ENCODE measurements at regions not wholly inside any gene's neighbourhood (a gene's known extent, or its start where the extent isn't known, plus 50 kb on each side); places are given as distances from the start of the nearest gene placed in this dataset.

DNA sequence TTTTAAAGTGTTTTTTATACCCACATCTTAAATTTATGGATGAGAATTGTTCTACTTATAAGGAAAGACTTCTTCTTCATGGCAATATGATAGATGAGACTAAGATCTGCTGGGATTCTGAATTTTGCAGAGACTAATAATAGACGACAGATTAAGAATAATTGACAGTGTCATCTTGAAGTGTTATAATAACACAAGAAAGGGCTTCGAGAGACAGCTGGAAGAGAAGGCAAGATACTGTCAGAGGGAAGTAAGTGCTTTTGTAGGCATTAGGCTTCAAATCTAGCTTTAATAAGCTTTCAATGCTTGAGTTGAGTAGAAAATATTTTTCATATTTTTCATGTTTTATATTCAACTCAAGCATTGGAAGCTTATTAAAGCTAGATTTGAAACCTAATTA, 797.6 kb upstream of the PABPC4L start:
- H3K4me2 ChIP-seq = no peak overlapping the region
- no peak overlapping the region for H3K4me3 ChIP-seq
- ATAC-seq = no peak
- ChIA-PET CTCF (interaction anchor here (0.6 kb wide), 1 partner anchor 1474 kb away, joined by 3 read pairs; no protein-coding TSS in a partner anchor), POLR2A (no interaction called here)
- TF ChIP-seq, protein P1, sequence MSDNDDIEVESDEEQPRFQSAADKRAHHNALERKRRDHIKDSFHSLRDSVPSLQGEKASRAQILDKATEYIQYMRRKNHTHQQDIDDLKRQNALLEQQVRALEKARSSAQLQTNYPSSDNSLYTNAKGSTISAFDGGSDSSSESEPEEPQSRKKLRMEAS (IDR thresholded peaks at IDR 0.05) = no peak
- TF ChIP-seq ZC3H11A (IDR thresholded peaks at IDR 0.05) = no peak
- no peak for TF ChIP-seq EHF (CRISPR knock-in tag; IDR thresholded peaks at IDR 0.05)
- no peak for TF ChIP-seq HOXB13 (CRISPR knock-in tag; IDR thresholded peaks at IDR 0.05; ENCODE audit: low read depth)
- no peak for TF ChIP-seq SREBF2 (IDR thresholded peaks at IDR 0.05)
- TF ChIP-seq POLR2A (IDR thresholded peaks at IDR 0.05; ENCODE audit: low read length) = no peak
- TF ChIP-seq MYC (IDR thresholded peaks at IDR 0.05; ENCODE audit: borderline replicate concordance, low read length) = no peak
- no peak for TF ChIP-seq JUN (IDR thresholded peaks at IDR 0.05)
- TF ChIP-seq, protein P2, sequence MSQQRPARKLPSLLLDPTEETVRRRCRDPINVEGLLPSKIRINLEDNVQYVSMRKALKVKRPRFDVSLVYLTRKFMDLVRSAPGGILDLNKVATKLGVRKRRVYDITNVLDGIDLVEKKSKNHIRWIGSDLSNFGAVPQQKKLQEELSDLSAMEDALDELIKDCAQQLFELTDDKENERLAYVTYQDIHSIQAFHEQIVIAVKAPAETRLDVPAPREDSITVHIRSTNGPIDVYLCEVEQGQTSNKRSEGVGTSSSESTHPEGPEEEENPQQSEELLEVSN (IDR thresholded peaks at IDR 0.05; ENCODE audit: borderline replicate concordance, low read depth) = no peak
- TF ChIP-seq CBX2 (IDR thresholded peaks at IDR 0.05; ENCODE audit: borderline replicate concordance, low read depth) = no peak
- no peak for TF ChIP-seq RARB (CRISPR knock-in tag; IDR thresholded peaks at IDR 0.05)
- TF ChIP-seq EHMT2 (IDR thresholded peaks at IDR 0.05; ENCODE audit: low read depth) = no peak
- no peak for TF ChIP-seq NFE2L2 (conservative IDR thresholded peaks at IDR 0.05; ENCODE audit: low read length)
- TF ChIP-seq HDAC2 (IDR thresholded peaks at IDR 0.05) = no peak
- TF ChIP-seq FOXS1 (CRISPR knock-in tag; IDR thresholded peaks at IDR 0.05) = no peak
- no peak for TF ChIP-seq REST (IDR thresholded peaks at IDR 0.05)
- TF ChIP-seq ESRRA (IDR thresholded peaks at IDR 0.05; ENCODE audit: borderline replicate concordance, low read length) = no peak
- TF ChIP-seq RNF2 (IDR thresholded peaks at IDR 0.05; ENCODE audit: borderline replicate concordance, low read depth) = no peak
- no peak for TF ChIP-seq HES2 (IDR thresholded peaks at IDR 0.05)
- no peaks in the 10 kb centered on the region for H3K9me3 ChIP-seq
- DNase-seq (ENCODE audit: low read depth in 1 of 2, low spot score in 1 of 2) = no peak
- no peak for FAIRE-seq
- H3K27ac ChIP-seq = no peak overlapping the region
- 38% methylated on average over 2 of the region's 2 CpGs for WGBS (ENCODE audit: missing lambda C conversion rate)
- no peaks in the 10 kb centered on the region for H3K4me1 ChIP-seq

- ChIA-PET POLR2A (no interaction called here), CTCF (interaction anchor here (0.6 kb wide), 1 partner anchor 86 kb away, joined by 3 read pairs; no protein-coding TSS in a partner anchor)
- no peak overlapping the region for H3K27ac ChIP-seq
- no peak for TF ChIP-seq RAD21 (conservative IDR thresholded peaks at IDR 0.05 in 1 of 2, IDR thresholded peaks at IDR 0.05 in 1 of 2)
- no peak for TF ChIP-seq POLR2A (IDR thresholded peaks at IDR 0.05; ENCODE audit: low read length)
- no peak for TF ChIP-seq CHD2 (IDR thresholded peaks at IDR 0.05; ENCODE audit: low read length, partially characterized antibody)
- TF ChIP-seq RFX5 (IDR thresholded peaks at IDR 0.05) = no peak
- no peak for TF ChIP-seq RCOR1 (IDR thresholded peaks at IDR 0.05; ENCODE audit: low read depth, low read length)
- no peak for TF ChIP-seq CTCF (IDR thresholded peaks at IDR 0.05)
- no peak for TF ChIP-seq EHMT2 (IDR thresholded peaks at IDR 0.05; ENCODE audit: low read depth)
- TF ChIP-seq, protein P3, sequence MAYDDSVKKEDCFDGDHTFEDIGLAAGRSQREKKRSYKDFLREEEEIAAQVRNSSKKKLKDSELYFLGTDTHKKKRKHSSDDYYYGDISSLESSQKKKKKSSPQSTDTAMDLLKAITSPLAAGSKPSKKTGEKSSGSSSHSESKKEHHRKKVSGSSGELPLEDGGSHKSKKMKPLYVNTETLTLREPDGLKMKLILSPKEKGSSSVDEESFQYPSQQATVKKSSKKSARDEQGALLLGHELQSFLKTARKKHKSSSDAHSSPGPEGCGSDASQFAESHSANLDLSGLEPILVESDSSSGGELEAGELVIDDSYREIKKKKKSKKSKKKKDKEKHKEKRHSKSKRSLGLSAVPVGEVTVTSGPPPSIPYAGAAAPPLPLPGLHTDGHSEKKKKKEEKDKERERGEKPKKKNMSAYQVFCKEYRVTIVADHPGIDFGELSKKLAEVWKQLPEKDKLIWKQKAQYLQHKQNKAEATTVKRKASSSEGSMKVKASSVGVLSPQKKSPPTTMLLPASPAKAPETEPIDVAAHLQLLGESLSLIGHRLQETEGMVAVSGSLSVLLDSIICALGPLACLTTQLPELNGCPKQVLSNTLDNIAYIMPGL (CRISPR knock-in tag; IDR thresholded peaks at IDR 0.05; ENCODE audit: borderline replicate concordance) = no peak
- TF ChIP-seq HOXA7 (CRISPR knock-in tag; IDR thresholded peaks at IDR 0.05) = no peak
- WGBS (ENCODE audit: missing lambda C conversion rate) = 8% methylated on average over 3 of the region's 3 CpGs
- no peak overlapping the region for H3K4me2 ChIP-seq
- no peak for DNase-seq (ENCODE audit: low read depth in 1 of 2, low spot score in 1 of 2)
- no peak overlapping the region for H3K4me3 ChIP-seq
- FAIRE-seq = no peak
- H3K4me1 ChIP-seq = no peaks in the 10 kb centered on the region
- H3K9me3 ChIP-seq = no peaks in the 10 kb centered on the region
- ATAC-seq = no peak
Measured at GRCh38 chr4:134961963-134962362, 760.4 kb upstream of the PABPC4L start.

Measured in A549 (cell line).